Mesenchymal stem cell (in vitro differentiated cells and primary cell): ENCODE measurements at regions not wholly inside any gene's neighbourhood (a gene's known extent, or its start where the extent isn't known, plus 50 kb on each side); places are given as distances from the start of the nearest gene placed in this dataset.

Experiments used
- DNase-seq: peaks from one replicate; pipeline ENCODE4 v3.0.0-alpha.2; 2013
- H2AFZ ChIP-seq: one replicate; pipeline ENCODE4 v1.6.1; 2013; ENCODE audit warnings: low read depth, mild to moderate bottlenecking, control low read depth, inconsistent platforms, low read length, moderate library complexity
- H2AK5ac ChIP-seq: 2 replicates; pipeline ENCODE4 v1.6.1; 2013; ENCODE audit warnings: low read length, moderate library complexity, mild to moderate bottlenecking, inconsistent platforms; ENCODE audit not compliant: severe bottlenecking
- H2BK120ac ChIP-seq: one replicate; pipeline ENCODE4 v1.6.1; 2013; ENCODE audit warnings: low read depth, mild to moderate bottlenecking, inconsistent platforms, low read length, moderate library complexity
- H2BK12ac ChIP-seq, 2 experiments: one replicate each; pipeline ENCODE4 v1.6.1; 2013; ENCODE audit warnings: inconsistent platforms in 2 of 2, low read length in 2 of 2, mild to moderate bottlenecking in 2 of 2, moderate library complexity in 2 of 2, control low read depth in 1 of 2
- H2BK15ac ChIP-seq: one replicate; pipeline ENCODE4 v1.6.1; 2013; ENCODE audit warnings: mild to moderate bottlenecking, low read depth, inconsistent platforms; ENCODE audit not compliant: poor library complexity, severe bottlenecking
- H2BK5ac ChIP-seq: 2 replicates; pipeline ENCODE4 v1.6.1; 2013; ENCODE audit warnings: low read depth, mild to moderate bottlenecking, low read length, control low read depth, inconsistent platforms; ENCODE audit not compliant: poor library complexity, severe bottlenecking
- H3K14ac ChIP-seq, 2 experiments: one replicate each; pipeline ENCODE4 v1.6.1; 2013; ENCODE audit warnings: inconsistent platforms in 2 of 2, low read length in 2 of 2, control low read depth in 1 of 2, mild to moderate bottlenecking in 1 of 2, moderate library complexity in 1 of 2
- H3K18ac ChIP-seq, 2 experiments: one replicate each; pipeline ENCODE4 v1.6.1; 2013; ENCODE audit warnings: inconsistent platforms in 2 of 2, low read length in 2 of 2, control low read depth in 1 of 2, low read depth in 1 of 2, mild to moderate bottlenecking in 1 of 2
- H3K23ac ChIP-seq, 2 experiments: one replicate each; pipeline ENCODE4 v1.6.1; 2013; ENCODE audit warnings: inconsistent platforms in 2 of 2, low read length in 2 of 2, mild to moderate bottlenecking in 2 of 2, moderate library complexity in 2 of 2, control low read depth in 1 of 2
- H3K27ac ChIP-seq: 2 replicates; pipeline ENCODE4 v1.5.1; 2013; ENCODE audit warnings: mild to moderate bottlenecking, moderate library complexity, low read length, control low read depth, inconsistent platforms; ENCODE audit not compliant: poor library complexity, severe bottlenecking
- H3K27me3 ChIP-seq, 2 experiments: 2 replicates each; pipeline versions ENCODE4 v1.6.1 to v1.7.0; 2013; ENCODE audit warnings: low read length in 2 of 2, mild to moderate bottlenecking in 2 of 2, moderate library complexity in 2 of 2, control low read depth in 1 of 2, inconsistent platforms in 1 of 2; ENCODE audit not compliant: control insufficient read depth in 1 of 2, insufficient read depth in 1 of 2
- H3K36me3 ChIP-seq, 2 experiments: 2 replicates each; pipeline versions ENCODE4 v1.6.1 to v1.7.0; 2013; ENCODE audit warnings: low read length in 2 of 2, control low read depth in 1 of 2, inconsistent platforms in 1 of 2, low read depth in 1 of 2, mild to moderate bottlenecking in 1 of 2; ENCODE audit not compliant: insufficient read depth in 2 of 2, control insufficient read depth in 1 of 2
- H3K4ac ChIP-seq, 2 experiments: one replicate each; pipeline ENCODE4 v1.6.1; 2013; ENCODE audit warnings: inconsistent platforms in 2 of 2, low read length in 2 of 2, mild to moderate bottlenecking in 2 of 2, moderate library complexity in 2 of 2, control low read depth in 1 of 2, low read depth in 1 of 2
- H3K4me1 ChIP-seq: 2 replicates; pipeline ENCODE4 v1.6.1; 2013; ENCODE audit warnings: low read depth, low read length, control low read depth; ENCODE audit not compliant: control insufficient read depth, insufficient read depth
- H3K4me2 ChIP-seq: 2 replicates; pipeline ENCODE4 v1.6.1; 2013; ENCODE audit warnings: low read length, mild to moderate bottlenecking, inconsistent platforms; ENCODE audit not compliant: poor library complexity, severe bottlenecking
- H3K4me3 ChIP-seq, 2 experiments: 2 replicates each; pipeline versions ENCODE4 v1.5.1 to v1.7.0; 2013; ENCODE audit warnings: low read length in 2 of 2, mild to moderate bottlenecking in 2 of 2, control low read depth in 1 of 2, low read depth in 1 of 2; ENCODE audit not compliant: insufficient read depth in 1 of 2
- H3K79me1 ChIP-seq: replicated peaks from 2 replicates; pipeline ENCODE4 v1.6.1; 2013; ENCODE audit warnings: mild to moderate bottlenecking, control low read depth, low read length, inconsistent platforms; ENCODE audit not compliant: poor library complexity, severe bottlenecking
- H3K9ac ChIP-seq: 2 replicates; pipeline ENCODE4 v1.7.0; 2013; ENCODE audit warnings: mild to moderate bottlenecking, low read length, moderate library complexity
- H3K9me3 ChIP-seq: 2 replicates; pipeline ENCODE4 v1.7.0; 2013; ENCODE audit warnings: mild to moderate bottlenecking, low read length; ENCODE audit not compliant: control insufficient read depth
- H4K8ac ChIP-seq: one replicate; pipeline ENCODE4 v1.6.1; 2013; ENCODE audit warnings: inconsistent platforms, mild to moderate bottlenecking, low read length, moderate library complexity
- H4K91ac ChIP-seq: one replicate; pipeline ENCODE4 v1.6.1; 2013; ENCODE audit warnings: mild to moderate bottlenecking, low read length, inconsistent platforms
- WGBS: methylation state at CpG from one replicate; pipeline ENCODE4 v1.1.7; 2013; ENCODE audit warnings: mixed read lengths; 5-methylcytosine and 5-hydroxymethylcytosine counted together

DNA sequence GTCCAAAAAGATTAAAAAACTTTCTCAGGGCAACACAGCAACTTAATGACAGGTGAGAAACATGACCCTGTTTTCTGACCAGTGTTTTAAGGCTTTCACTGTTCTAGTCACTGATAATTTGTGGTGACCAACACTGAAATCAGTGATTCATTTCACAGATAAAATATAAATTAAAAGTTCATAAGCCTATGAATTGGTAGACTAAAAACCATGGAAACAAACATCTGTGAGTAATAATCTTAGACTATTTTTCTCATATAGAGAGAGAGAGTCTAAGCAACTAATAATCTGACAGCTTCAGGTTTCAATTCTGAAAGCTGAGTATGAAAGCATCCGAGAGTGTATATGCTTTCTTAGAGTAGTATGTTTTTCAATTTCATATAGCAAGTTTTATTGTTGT, 536.9 kb downstream of the ADGRL2 start:
- no peak overlapping the region for H2BK120ac ChIP-seq
- no CpG with 5 or more reads among the region's 1 CpG for WGBS

DNA sequence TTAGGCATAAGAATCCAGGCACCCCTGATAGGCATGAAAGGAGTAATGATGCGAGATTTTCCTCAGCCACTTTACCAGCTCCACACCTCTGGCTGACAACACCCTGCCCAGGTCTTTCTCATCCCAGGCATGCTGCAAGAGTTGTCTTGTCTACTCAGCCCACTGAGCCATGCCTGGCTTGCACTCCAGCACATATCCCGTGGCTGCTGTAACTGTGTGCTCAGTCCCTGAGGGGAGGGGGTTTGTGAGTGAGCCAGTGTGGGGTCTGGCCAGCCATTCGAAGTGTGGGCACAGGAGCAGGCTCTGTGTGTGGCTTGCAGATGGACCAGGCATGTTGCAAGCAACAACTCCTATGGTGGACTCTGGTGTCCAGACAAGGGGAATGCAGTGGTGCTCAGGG, 529.6 kb downstream of the ADGRL2 start:
- no peak overlapping the region for H3K18ac ChIP-seq
- H3K27ac ChIP-seq: no peak overlapping the region
- H2BK12ac ChIP-seq: no peak overlapping the region
- H3K4me1 ChIP-seq: no peaks in the 10 kb centered on the region
- H3K9ac ChIP-seq: no peak overlapping the region
- no peaks in the 10 kb centered on the region for H3K9me3 ChIP-seq
- H3K36me3 ChIP-seq: no peaks in the 10 kb centered on the region
- H3K4me2 ChIP-seq: no peak overlapping the region
- no peak overlapping the region for H3K4ac ChIP-seq
- no peak overlapping the region for H4K91ac ChIP-seq
- H2AK5ac ChIP-seq: no peak overlapping the region
- no peaks in the 10 kb centered on the region for H3K79me1 ChIP-seq
- no peak overlapping the region for H2AFZ ChIP-seq
- no peak for DNase-seq
- H2BK15ac ChIP-seq: no peak overlapping the region
- H3K4me3 ChIP-seq: no peak overlapping the region
- no peaks in the 10 kb centered on the region for H3K27me3 ChIP-seq
- WGBS: 73% methylated on average over 3 of the region's 3 CpGs
- H2BK5ac ChIP-seq: no peak overlapping the region
- H3K14ac ChIP-seq: no peak overlapping the region
- no peak overlapping the region for H2BK120ac ChIP-seq
- no peak overlapping the region for H3K23ac ChIP-seq
- no peak overlapping the region for H4K8ac ChIP-seq

More for the DNA sequence above, 536.9 kb downstream of the ADGRL2 start:
- no peak overlapping the region for H2AK5ac ChIP-seq
- no peak for DNase-seq
- H3K4me1 ChIP-seq: no peaks in the 10 kb centered on the region
- H3K4ac ChIP-seq: no peak overlapping the region
- H2BK5ac ChIP-seq: no peak overlapping the region
- H3K23ac ChIP-seq: no peak overlapping the region
- H3K36me3 ChIP-seq: no peaks in the 10 kb centered on the region
- no peak overlapping the region for H2BK12ac ChIP-seq
- H2AFZ ChIP-seq: no peak overlapping the region
- no peak overlapping the region for H4K91ac ChIP-seq
- H3K9me3 ChIP-seq: no peaks in the 10 kb centered on the region
- no peak overlapping the region for H2BK15ac ChIP-seq
- H3K9ac ChIP-seq: no peak overlapping the region
- H4K8ac ChIP-seq: no peak overlapping the region
- no peak overlapping the region for H3K27ac ChIP-seq
- no peaks in the 10 kb centered on the region for H3K27me3 ChIP-seq
- H3K18ac ChIP-seq: no peak overlapping the region
- H3K79me1 ChIP-seq: no peaks in the 10 kb centered on the region
- no peak overlapping the region for H3K14ac ChIP-seq
- H3K4me3 ChIP-seq: no peak overlapping the region
- H3K4me2 ChIP-seq: no peak overlapping the region

DNA sequence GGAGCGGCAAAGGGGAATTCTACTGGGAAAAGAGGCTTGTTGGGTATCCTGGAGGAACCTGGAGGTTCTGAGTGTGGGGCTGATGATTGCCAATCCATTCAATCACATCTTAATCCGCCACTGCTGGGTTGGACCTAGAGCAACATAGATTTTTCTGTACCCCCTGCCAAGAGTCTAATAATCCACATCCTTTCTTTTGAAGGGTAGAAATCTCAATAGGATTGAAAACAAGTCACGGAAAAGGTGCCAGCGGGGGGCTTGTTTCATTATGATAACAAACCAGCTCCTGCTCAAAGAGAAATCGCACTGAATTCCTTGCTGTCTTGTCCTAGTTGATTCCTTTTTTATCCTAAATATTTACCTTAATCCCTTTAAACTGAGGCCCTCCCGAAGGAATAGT, 528.5 kb downstream of the ADGRL2 start:
- H4K91ac ChIP-seq: no peak overlapping the region
- no peak for DNase-seq
- H2BK15ac ChIP-seq: no peak overlapping the region
- no peak overlapping the region for H3K4me3 ChIP-seq
- H3K4ac ChIP-seq: no peak overlapping the region
- no peaks in the 10 kb centered on the region for H3K79me1 ChIP-seq
- WGBS: 96% methylated on average over 4 of the region's 6 CpGs
- no peaks in the 10 kb centered on the region for H3K36me3 ChIP-seq
- H4K8ac ChIP-seq: no peak overlapping the region
- no peaks in the 10 kb centered on the region for H3K4me1 ChIP-seq
- H2BK12ac ChIP-seq: no peak overlapping the region
- no peaks in the 10 kb centered on the region for H3K27me3 ChIP-seq
- H3K23ac ChIP-seq: no peak overlapping the region
- no peak overlapping the region for H3K27ac ChIP-seq
- no peak overlapping the region for H2BK5ac ChIP-seq
- H3K18ac ChIP-seq: no peak overlapping the region
- H3K9ac ChIP-seq: no peak overlapping the region
- H2AFZ ChIP-seq: no peak overlapping the region
- no peaks in the 10 kb centered on the region for H3K9me3 ChIP-seq
- no peak overlapping the region for H2AK5ac ChIP-seq
- no peak overlapping the region for H3K14ac ChIP-seq
- no peak overlapping the region for H2BK120ac ChIP-seq
- no peak overlapping the region for H3K4me2 ChIP-seq

DNA sequence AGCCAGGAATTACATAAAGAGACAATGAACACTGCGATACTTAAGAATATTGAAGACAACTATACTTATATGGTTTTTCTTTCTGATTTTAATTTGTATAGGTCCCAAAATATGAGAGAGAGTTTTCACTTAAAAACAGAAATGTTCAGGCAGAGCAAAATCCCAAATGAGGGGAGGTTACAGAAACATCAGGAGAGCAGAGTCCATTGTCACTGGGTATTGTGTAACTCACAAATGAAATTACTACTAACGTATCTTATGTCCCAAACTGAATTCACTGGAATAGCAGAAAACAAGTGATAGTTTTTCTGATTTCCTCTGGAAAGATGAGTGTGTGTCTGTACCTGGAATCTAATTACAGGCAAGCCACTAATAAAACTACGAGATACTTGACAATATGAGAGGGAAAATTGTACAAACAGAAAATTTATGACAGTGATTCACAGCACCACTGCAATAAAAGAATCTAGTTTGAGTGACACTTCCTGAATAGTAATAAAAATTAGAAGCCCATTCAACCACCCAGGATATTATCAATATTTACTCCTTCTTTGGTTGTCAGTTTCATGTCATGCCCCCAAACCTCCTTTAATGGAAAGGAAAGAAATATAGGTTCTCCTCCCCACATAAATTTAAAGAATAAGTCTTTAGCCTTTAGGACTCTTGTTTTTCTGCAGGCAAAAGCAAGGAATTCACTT, 522.6 kb downstream of the ADGRL2 start:
- H2AK5ac ChIP-seq: no peak overlapping the region
- no peak for DNase-seq
- H3K9ac ChIP-seq: no peak overlapping the region
- H2AFZ ChIP-seq: no peak overlapping the region
- no CpG with 5 or more reads among the region's 3 CpGs for WGBS
- no peak overlapping the region for H3K18ac ChIP-seq
- H3K14ac ChIP-seq: no peak overlapping the region
- H2BK5ac ChIP-seq: no peak overlapping the region
- H4K8ac ChIP-seq: no peak overlapping the region
- no peak overlapping the region for H2BK120ac ChIP-seq
- H3K27me3 ChIP-seq: no peaks in the 10 kb centered on the region
- H3K4ac ChIP-seq: no peak overlapping the region
- no peaks in the 10 kb centered on the region for H3K9me3 ChIP-seq
- H2BK15ac ChIP-seq: no peak overlapping the region
- H3K4me1 ChIP-seq: no peaks in the 10 kb centered on the region
- H2BK12ac ChIP-seq: no peak overlapping the region
- no peaks in the 10 kb centered on the region for H3K36me3 ChIP-seq
- no peak overlapping the region for H4K91ac ChIP-seq
- H3K79me1 ChIP-seq: no peaks in the 10 kb centered on the region
- no peak overlapping the region for H3K23ac ChIP-seq
- no peak overlapping the region for H3K4me2 ChIP-seq
- no peak overlapping the region for H3K4me3 ChIP-seq
- no peak overlapping the region for H3K27ac ChIP-seq
